Suprapubic skin (tissue), 3 donors: ENCODE measurements at regions not wholly inside any gene's neighbourhood (a gene's known extent, or its start where the extent isn't known, plus 50 kb on each side); places are given as distances from the start of the nearest gene placed in this dataset.

Source experiments
- POLR2AphosphoS5 ChIP-seq, 3 donors: sonication (generic); formaldehyde crosslinking; IDR thresholded peaks; one replicate each; pipeline ENCODE4 v1.6.1; 2017; ENCODE audit warnings: antibody characterized with exemption in 3 of 3
- TF ChIP-seq, protein P1 (sequence below), 2 donors: fragments of 200-600 bp in 1 of 2; fragments of 450-650 bp in 1 of 2; sonication (generic) in 1 of 2; IDR thresholded peaks; one replicate each; pipeline ENCODE4 v1.5.1; 2016 to 2019; ENCODE audit warnings: antibody characterized with exemption in 2 of 2, mild to moderate bottlenecking in 1 of 2, moderate library complexity in 1 of 2

DNA sequence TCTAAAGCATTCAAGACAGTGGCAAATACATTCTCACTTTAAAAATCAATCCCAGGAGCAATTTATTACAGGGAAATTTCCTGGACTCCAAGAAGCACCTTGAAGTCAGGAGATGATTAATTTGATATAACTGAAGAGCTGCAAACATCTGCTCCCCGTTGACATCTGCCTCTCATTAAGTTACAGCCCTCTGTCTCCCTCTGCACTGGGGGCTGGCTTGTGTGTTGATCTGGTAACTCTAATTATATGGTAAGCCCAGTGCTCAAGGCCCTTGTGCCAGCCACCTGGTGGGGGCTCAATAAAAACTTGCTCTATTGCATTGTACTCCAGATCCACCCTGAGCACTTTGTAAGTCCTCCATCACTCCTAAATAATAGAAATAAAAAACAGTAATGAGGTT, 131.1 kb upstream of the ZNF462 start:
- TF ChIP-seq, protein P1, sequence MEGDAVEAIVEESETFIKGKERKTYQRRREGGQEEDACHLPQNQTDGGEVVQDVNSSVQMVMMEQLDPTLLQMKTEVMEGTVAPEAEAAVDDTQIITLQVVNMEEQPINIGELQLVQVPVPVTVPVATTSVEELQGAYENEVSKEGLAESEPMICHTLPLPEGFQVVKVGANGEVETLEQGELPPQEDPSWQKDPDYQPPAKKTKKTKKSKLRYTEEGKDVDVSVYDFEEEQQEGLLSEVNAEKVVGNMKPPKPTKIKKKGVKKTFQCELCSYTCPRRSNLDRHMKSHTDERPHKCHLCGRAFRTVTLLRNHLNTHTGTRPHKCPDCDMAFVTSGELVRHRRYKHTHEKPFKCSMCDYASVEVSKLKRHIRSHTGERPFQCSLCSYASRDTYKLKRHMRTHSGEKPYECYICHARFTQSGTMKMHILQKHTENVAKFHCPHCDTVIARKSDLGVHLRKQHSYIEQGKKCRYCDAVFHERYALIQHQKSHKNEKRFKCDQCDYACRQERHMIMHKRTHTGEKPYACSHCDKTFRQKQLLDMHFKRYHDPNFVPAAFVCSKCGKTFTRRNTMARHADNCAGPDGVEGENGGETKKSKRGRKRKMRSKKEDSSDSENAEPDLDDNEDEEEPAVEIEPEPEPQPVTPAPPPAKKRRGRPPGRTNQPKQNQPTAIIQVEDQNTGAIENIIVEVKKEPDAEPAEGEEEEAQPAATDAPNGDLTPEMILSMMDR (IDR thresholded peaks at IDR 0.05) = no peak
- no peak for TF ChIP-seq POLR2AphosphoS5 (IDR thresholded peaks at IDR 0.05)
